ENCODE measurements at regions not wholly inside any gene's neighbourhood (a gene's known extent, or its start where the extent isn't known, plus 50 kb on each side); places are given as distances from the start of the nearest gene placed in this dataset.

- Mint-ChIP-seq H3K4me3 (peak overlapping the region; percentile 28; the same call in 1 of the 3 replicates), H3K27me3 (ENCODE audit: insufficient read depth, low read depth, poor library complexity) (peaks cover 2% of the 10 kb centered on the region), H3K4me1 (peaks cover 21% of the 10 kb centered on the region), H3K9me3 (no peaks in the 10 kb centered on the region), H3K36me3 (ENCODE audit: low read depth) (no peaks in the 10 kb centered on the region), H3K27ac (peak overlapping the region; percentile 30; the same call in 1 of the 2 replicates)
- Histone ChIP-seq H3K4me1 (ENCODE audit: insufficient read depth) (peaks cover 13% of the 10 kb centered on the region), H3K9me2 (ENCODE audit: insufficient read depth) (no peaks in the 10 kb centered on the region), H3K4me2 (peak overlapping the region; percentile 59), H3K27me3 (ENCODE audit: insufficient read depth) (no peaks in the 10 kb centered on the region), H3K27ac (ENCODE audit: low read depth) (0 out of 2 replicates have a peak overlapping the region, but pooled peaks have one; percentile 36), H3K4me3 (peak overlapping the region; percentile 11), H2AFZ (peak overlapping the region; percentile 93; the same call in 1 of the 2 replicates), H3K36me3 (ENCODE audit: insufficient read depth) (no peaks in the 10 kb centered on the region), H3F3A (replicated peaks; ENCODE audit: low read depth) (no peaks in the 10 kb centered on the region), H3K79me2 (replicated peaks; ENCODE audit: insufficient read depth) (no peaks in the 10 kb centered on the region), H4K20me1 (replicated peaks; ENCODE audit: insufficient read depth) (no peaks in the 10 kb centered on the region)
- TF ChIP-seq ZNF114 (CRISPR knock-in tag; IDR thresholded peaks at IDR 0.05) (no peak), CREB1 (CRISPR knock-in tag; IDR thresholded peaks at IDR 0.05; ENCODE audit: low read depth) (no peak), EZH2phosphoT487 (IDR thresholded peaks at IDR 0.05; ENCODE audit: unreplicated experiment) (no peak), STAT1 (IDR thresholded peaks at IDR 0.05; ENCODE audit: unreplicated experiment) (no peak), REST (IDR thresholded peaks at IDR 0.05; ENCODE audit: unreplicated experiment) (no peak), EZH2 (IDR thresholded peaks at IDR 0.05; ENCODE audit: low read depth, unreplicated experiment) (no peak), NANOG (IDR thresholded peaks at IDR 0.05; ENCODE audit: borderline replicate concordance) (no peak), CTCF (conservative IDR thresholded peaks at IDR 0.05; ENCODE audit: low read depth in 2 of 2) (no peak), POLR2AphosphoS5 (IDR thresholded peaks at IDR 0.05; ENCODE audit: low read depth) (no peak), ETS1 (IDR thresholded peaks at IDR 0.05) (no peak), ZNF462 (CRISPR knock-in tag; IDR thresholded peaks at IDR 0.05) (no peak), ZNF331 (CRISPR knock-in tag; IDR thresholded peaks at IDR 0.05; ENCODE audit: low read depth) (no peak), JUNB (IDR thresholded peaks at IDR 0.05; ENCODE audit: unreplicated experiment) (no peak)
- ATAC-seq (peak; percentile 95), DNase-seq (ENCODE audit: low spot score) (peak; percentile 73)
Measured at GRCh38 chr14:60356906-60357550, 108.0 kb downstream of the PPM1A start.

Measured in GM23338 (cell line).